Right lobe of liver (tissue), 4 donors: ENCODE measurements at regions not wholly inside any gene's neighbourhood (a gene's known extent, or its start where the extent isn't known, plus 50 kb on each side); places are given as distances from the start of the nearest gene placed in this dataset.

Experiments used
- CTCF ChIP-seq, 4 donors: fragments of 200-600 bp in 3 of 4; fragments of 450-650 bp in 1 of 4; IDR thresholded peaks; one replicate each; pipeline versions ENCODE4 v1.5.1 to v1.8.0; 2016 to 2022; ENCODE audit warnings: antibody characterized with exemption in 4 of 4, mild to moderate bottlenecking in 2 of 4
- POLR2A ChIP-seq: fragments of 450-650 bp; IDR thresholded peaks from one replicate; pipeline ENCODE4 v1.6.1; 2017; ENCODE audit warnings: antibody characterized with exemption, mild to moderate bottlenecking
- donor health status: DM: no; HTN: no; CAD: no.
- donor health status: DM: no; HTN: no; CAD: no.
- donor health status: DM: no; HTN: yes; CAD: no.

- TF ChIP-seq POLR2A: no peak
- TF ChIP-seq CTCF (IDR thresholded peaks at IDR 0.05): no peak
Measured at GRCh38 chr14:41235466-41235865, 371.2 kb upstream of the LRFN5 start.
